ENCODE measurements at regions not wholly inside any gene's neighbourhood (a gene's known extent, or its start where the extent isn't known, plus 50 kb on each side); places are given as distances from the start of the nearest gene placed in this dataset.

DNA sequence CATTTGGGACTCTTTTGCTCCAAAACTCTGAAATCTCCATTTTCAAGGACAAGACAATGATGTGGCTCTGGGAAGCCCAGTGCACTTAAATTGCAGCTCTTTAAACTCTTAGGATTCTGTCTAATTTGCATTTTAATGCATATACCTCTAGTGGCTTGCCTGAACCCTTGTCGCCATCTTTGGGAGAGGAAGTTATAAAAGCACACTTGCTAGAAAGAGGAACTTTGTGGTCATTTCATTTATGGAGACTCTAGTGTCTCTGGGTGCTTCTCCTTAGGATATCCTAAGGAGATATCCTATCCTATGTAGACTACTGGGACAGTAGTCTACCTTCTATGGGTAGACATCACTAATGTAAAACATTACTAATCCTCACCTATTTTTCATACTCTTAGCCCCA lies 77.3 kb upstream of the SLC1A3 start:
- TF ChIP-seq POLR2A (IDR thresholded peaks at IDR 0.05), result no peak
- TF ChIP-seq, protein P1, sequence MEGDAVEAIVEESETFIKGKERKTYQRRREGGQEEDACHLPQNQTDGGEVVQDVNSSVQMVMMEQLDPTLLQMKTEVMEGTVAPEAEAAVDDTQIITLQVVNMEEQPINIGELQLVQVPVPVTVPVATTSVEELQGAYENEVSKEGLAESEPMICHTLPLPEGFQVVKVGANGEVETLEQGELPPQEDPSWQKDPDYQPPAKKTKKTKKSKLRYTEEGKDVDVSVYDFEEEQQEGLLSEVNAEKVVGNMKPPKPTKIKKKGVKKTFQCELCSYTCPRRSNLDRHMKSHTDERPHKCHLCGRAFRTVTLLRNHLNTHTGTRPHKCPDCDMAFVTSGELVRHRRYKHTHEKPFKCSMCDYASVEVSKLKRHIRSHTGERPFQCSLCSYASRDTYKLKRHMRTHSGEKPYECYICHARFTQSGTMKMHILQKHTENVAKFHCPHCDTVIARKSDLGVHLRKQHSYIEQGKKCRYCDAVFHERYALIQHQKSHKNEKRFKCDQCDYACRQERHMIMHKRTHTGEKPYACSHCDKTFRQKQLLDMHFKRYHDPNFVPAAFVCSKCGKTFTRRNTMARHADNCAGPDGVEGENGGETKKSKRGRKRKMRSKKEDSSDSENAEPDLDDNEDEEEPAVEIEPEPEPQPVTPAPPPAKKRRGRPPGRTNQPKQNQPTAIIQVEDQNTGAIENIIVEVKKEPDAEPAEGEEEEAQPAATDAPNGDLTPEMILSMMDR (IDR thresholded peaks at IDR 0.05), result no peak

Measured in tibial nerve (tissue), 3 donors.